ENCODE measurements at regions not wholly inside any gene's neighbourhood (a gene's known extent, or its start where the extent isn't known, plus 50 kb on each side); places are given as distances from the start of the nearest gene placed in this dataset.
"Not testable (repeated sequence)": the region's sequence is repeated elsewhere in the genome, so short reads cannot be mapped to it uniquely, and the experiment has no call there.

DNA sequence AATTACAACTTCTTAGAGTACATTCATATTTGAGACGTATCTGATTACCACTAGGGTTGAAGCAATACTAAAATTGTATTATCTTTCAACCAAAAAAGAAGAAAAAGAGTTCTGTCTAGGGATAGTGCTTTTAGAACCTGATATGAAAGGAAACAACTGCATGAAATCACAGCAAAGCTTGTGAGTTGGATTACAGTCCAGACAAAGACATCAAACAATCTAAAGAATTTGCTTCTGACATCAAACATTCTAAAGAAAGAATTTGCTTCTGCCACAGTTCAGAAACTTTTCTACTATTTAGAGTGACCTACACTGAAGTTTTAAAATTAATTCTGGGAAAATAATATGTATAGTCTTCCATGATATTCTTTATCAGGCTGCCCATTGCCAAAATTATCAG lies 1141.1 kb upstream of the ACO1 start:
- no peak for DNase-seq (ENCODE audit: low spot score)

GRCh38 chr9:31248156-31248555 lies 1136.3 kb upstream of the ACO1 start:
- no peak for DNase-seq (ENCODE audit: low spot score)

GRCh38 chr9:31251386-31251785 lies 1133.1 kb upstream of the ACO1 start:
- DNase-seq (ENCODE audit: low spot score): no peak

DNA sequence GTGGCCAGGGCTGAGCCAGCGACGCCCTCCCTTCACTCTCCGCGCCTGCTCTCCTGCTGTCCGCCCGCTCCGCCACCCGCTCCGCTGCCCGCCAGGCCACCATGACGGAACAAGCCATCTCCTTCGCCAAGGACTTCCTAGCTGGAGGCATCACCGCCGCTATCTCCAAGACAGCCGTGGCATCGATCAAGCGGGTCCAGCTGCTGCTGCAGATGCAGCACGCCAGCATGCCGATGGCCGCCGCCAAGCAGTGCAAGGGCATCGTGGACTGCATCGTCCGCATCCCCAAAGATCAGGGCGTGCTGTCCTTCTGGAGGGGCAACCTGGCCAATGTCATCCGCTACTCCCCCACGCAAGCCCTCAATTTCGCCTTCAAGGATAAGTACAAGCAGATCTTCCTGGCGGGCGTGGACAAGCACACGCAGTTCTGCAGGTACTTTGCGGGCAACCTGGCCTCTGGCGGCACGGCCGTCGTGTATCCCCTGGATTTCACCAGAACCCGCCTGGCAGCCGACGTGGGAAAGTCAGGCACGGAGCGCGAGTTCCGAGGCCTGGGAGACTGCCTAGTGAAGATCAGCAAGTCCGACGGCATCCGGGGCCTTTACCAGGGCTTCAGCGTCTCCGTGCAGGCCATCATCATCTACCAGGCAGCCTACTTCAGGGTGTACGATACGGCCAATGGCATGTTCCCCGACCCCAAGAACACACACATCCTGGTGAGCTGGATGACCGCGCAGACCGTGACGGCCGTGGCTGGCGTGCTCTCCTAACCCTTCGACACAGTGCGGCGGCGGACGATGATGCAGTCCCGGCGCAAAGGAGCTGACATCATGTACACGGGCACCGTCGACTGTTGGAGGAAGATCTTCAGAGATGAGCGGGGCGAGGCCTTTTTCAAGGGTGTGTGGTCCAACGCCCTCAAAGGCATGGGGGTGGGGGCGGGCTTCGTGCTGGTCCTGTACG lies 1130.4 kb upstream of the ACO1 start:
- DNase-seq (ENCODE audit: low spot score): no peak

GRCh38 chr9:31255211-31255610 lies 1129.2 kb upstream of the ACO1 start:
- DNase-seq (ENCODE audit: low spot score): no peak

DNA sequence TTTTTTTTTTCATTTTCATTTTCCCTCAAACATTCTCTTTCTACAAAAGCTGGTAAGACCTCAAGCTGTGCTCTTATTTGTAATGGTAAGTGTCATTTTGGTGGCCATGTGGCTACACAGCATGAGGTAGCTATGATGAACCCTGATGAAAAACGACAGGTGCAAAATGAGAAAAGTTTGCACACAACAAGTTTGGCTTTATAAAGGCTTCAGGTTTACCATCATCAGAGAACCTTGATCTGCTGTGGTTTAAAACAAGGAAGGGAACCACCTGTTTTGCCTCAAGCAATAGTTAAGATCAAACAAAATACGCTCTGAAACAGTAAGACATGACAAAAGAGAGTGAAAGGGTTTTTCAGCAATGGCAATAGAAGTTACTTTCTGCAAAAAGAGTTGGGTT lies 1124.6 kb upstream of the ACO1 start:
- no peak for DNase-seq (ENCODE audit: low spot score)

DNA sequence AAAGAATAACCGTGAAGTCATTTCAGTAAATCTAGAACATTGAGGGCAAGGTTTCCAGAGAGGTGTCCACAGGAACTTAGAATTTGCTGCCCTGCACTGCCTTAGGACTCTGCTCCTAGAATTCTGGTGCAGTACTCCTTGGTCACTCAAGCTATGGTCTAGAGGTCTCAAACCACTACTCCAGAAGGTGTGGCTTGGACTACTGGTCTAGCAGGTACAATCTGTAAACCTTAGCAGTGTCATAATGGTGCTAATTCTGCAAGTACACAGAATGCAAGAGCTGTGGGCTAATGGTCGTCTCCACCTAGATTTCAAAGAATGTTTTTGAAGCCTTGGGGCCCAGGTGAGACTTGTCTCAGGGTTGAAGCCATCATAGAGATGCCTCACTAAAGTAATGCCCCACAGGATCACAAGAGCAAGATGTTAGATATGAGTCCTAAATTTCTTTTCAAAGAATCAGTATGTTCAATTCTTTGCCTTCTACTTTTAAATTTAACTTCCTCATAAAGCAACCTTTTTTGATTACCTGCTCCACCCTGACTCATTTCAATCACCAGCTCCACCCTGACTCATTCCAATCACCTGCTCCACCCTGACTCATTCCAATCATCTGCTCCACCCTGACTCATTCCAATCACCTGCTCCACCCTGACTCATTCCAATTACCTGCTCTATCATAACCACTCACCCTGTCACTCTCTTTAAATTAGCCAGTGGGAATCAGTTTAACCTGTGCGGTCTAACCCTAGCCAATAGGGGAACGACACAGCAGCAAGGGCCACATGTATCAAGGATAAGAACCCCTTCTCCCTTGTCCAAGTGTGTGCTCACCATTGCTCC lies 1111.8 kb upstream of the ACO1 start:
- no peak for DNase-seq (ENCODE audit: low spot score)

DNA sequence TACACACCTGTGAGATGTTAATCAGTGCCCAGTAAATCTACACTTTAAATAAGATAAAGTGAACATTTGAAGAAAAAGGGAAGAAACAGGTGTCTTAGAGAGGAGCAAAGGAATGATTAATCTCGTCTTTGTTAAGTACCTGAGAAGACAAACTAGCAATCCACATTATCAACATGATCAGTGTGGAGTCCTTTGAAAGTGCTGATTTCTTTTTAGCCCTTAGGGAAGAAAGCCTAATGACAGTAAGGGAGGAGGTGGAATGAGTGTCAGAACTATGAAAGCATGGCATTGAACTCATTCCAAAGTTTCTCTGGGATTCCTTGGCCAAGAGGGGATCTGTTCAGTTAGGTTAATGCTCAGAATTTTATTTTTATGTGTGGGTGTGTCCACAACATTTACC lies 1109.0 kb upstream of the ACO1 start:
- DNase-seq (ENCODE audit: low spot score): no peak

- DNase-seq (ENCODE audit: low spot score): no peak
Measured at GRCh38 chr9:31290731-31291130, 1093.7 kb upstream of the ACO1 start.

- DNase-seq (ENCODE audit: low spot score): no peak
Measured at GRCh38 chr9:31302620-31303418, 1081.6 kb upstream of the ACO1 start.

GRCh38 chr9:31304576-31304975 lies 1079.9 kb upstream of the ACO1 start:
- DNase-seq (ENCODE audit: low spot score): no peak

DNA sequence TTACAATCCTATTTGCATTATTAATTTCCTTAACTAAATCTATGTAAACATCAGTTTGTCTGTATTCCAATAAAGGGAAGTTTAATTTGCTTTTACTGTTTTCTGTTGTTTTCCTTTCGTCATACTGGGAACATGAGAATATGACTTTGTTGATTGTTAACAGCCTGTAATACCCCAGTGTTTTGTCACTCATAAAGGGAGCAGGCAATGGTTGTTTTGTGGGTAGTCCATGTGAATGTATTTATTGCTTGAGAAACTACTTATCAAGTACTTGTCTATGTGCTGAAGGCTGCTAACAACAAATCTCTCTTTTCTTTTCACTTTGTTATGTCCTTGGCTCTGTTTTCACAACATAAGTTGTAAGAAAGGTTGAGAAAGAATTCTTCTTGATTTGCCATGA lies 1070.2 kb upstream of the ACO1 start:
- DNase-seq (ENCODE audit: low spot score): no peak

DNA sequence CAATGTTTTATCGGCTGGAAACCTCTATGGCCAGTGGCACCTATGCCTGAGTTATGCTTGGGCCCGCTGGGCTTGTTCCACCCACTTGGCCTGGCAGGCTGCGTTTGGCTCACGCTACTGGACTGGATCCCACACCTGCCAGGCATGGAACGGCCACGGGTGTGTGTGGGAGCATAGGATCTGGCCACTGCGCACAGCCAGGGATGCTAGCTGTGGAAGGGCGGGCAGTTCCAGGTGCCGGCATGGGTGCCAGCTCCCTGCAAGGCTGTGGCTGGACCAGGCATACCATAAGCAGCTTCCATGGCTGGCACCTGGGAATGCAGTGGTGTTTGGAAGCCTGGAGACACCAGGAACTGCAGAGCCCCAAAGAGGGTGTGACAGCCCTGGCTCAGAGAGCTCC lies 1063.9 kb upstream of the ACO1 start:
- DNase-seq (ENCODE audit: low spot score): no peak

GRCh38 chr9:31321256-31321655 lies 1063.2 kb upstream of the ACO1 start:
- no peak for DNase-seq (ENCODE audit: low spot score)

- DNase-seq (ENCODE audit: low spot score): no peak
Measured at GRCh38 chr9:31321686-31322085, 1062.8 kb upstream of the ACO1 start.

DNA sequence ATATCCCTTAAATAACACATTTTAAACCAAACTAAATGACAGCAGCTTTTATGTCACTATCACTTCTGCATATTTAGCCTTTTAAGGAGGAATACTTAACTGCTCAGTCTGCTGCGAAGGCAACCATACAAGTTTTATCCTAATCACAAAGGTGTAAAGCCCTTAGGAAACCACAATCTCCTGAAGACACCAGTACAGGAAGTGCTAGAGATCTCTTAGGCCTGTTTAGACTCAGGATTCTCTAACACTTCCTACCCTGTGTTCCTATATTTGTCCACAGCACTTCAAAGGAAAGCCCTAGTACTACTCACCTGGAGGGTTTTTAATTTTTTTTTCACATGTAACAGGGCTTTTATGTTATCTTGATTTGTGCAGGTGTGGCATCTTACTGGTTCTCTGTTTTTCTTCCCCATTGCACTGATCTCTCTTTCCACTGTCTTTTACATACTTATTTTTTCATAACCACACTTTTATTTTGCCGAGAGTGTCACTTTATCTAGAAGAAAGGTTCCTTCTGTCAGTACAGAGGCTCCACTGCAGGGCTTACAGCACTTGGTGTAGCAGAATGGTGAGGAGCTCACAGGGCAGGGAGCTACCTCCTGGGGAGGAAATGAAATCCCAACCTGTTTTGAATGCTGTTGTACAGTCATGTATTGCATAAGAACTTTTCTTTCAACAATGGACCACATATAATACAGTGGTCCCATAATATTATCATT lies 1060.6 kb upstream of the ACO1 start:
- no peak for DNase-seq (ENCODE audit: low spot score)

- no peak for DNase-seq (ENCODE audit: low spot score)
Measured at GRCh38 chr9:31325778-31326177, 1058.7 kb upstream of the ACO1 start.

DNA sequence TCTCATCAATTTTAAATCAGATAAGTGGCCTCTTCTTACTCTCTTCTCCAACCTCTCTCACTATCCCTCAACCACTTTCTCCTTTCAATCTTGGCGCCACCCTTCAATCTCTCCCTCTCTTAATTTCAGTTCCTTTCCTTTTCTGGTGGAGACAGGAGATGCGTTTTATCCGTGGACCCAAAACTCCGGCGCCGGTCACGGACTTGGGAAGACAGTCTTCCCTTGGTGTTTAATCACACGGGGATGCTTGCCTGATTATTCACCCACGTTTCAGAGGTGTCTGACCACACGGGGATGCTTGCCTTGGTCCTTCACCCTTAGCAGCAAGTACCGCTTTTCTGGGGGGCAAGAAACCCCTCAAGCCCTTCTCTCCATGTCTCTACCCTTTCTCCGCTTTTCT lies 1057.6 kb upstream of the ACO1 start:
- not testable (repeated sequence) for DNase-seq (ENCODE audit: low spot score)

DNA sequence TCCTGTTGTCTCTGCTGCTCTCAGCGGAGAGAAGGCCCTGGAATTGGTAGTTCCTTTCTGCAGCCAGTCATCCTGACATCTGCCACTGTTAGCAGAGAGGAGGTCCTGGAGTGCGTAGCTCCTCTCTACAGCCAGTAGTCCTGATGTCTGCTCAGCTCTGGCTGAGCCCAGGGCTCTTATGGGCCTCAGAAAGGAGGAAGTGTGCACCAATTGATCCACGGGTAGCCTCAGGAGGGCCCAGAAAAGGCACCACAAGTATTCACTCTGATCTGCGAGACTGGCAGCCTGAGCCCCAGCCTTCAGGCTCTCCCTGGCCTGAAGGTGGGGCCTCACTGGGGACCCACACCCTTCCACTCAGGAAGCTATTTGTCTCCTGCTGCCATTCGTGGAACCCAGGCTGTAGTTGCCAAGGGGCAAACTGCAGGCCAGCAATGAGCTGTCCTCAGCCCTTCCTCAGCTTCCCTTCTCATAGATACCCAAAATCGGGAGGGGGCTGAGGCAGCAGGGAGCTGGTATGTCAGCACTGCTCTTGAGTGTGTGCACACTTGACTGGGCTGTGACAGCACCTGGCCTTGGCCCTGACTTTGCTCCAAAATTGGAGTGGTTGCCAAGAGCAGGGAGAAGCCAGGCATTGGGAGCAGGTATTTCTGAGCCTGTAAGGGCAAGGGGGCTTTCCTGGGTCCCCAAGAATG lies 1049.5 kb upstream of the ACO1 start:
- DNase-seq (ENCODE audit: low spot score): no peak

- DNase-seq (ENCODE audit: low spot score): no peak
Measured at GRCh38 chr9:31335529-31336234, 1048.8 kb upstream of the ACO1 start.
